Right ventricle myocardium superior (tissue), 1 donor: ENCODE measurements at regions not wholly inside any gene's neighbourhood (a gene's known extent, or its start where the extent isn't known, plus 50 kb on each side); places are given as distances from the start of the nearest gene placed in this dataset.

Experiments used
- ATAC-seq: fragments of 200-7000 bp; cut with Tn5 transposase; one replicate; pipeline ENCODE4 v1.9.1; 2020; ENCODE audit warnings: mild to moderate bottlenecking; ENCODE audit not compliant: poor library complexity
- DNase-seq: peaks from one replicate; pipeline ENCODE4 v3.0.0-alpha.2; 2020
- intact Hi-C: fragments of 100-400 bp; cut with DNase I; formaldehyde crosslinking; loops from one replicate; pipeline ENCODE4 v1.11.2; 2022
- donor health status: DM: no; HTN: yes; CAD: no; lungs with severe emphysema.

DNA sequence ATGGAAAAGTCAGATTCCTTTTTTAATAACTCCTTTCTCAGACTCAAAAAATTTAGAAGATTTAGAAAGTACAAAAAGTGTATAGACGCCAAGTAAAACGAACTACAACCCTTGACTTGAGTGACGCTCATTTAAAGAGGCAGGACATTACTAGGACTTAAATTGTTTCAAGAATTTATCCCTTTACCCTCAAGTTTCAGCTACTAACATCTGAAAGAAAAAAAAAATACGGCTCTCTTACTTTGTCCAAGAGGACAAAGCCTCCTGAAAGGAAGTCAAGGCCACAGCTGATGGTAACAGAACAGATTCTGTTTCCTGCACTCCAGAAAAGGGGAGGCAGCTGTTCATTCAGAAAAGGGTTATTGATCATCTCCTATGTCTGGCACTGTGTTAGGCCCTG lies 57.6 kb upstream of the PKDCC start:
- no peak for ATAC-seq
- no peak for DNase-seq
- intact Hi-C loops: no loop called here

DNA sequence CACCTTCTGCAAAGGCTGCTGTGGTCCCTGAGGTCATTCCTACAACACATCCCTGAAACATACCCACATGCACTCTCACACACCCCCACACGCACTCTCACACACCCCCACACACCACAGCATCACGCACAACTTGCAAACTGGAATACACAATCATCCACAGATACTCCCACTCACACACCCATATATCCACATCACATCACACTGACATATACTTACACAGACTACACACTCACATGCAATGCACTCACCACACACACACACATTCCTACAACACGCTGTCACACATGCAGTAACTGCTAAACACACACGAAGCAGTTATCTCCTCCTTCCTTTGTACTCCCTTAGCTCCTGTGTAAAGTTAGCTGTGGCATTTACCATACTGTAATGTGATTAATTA lies 57.1 kb upstream of the PKDCC start:
- intact Hi-C loops: no loop called here
- DNase-seq (no peak), ATAC-seq (no peak)

DNA sequence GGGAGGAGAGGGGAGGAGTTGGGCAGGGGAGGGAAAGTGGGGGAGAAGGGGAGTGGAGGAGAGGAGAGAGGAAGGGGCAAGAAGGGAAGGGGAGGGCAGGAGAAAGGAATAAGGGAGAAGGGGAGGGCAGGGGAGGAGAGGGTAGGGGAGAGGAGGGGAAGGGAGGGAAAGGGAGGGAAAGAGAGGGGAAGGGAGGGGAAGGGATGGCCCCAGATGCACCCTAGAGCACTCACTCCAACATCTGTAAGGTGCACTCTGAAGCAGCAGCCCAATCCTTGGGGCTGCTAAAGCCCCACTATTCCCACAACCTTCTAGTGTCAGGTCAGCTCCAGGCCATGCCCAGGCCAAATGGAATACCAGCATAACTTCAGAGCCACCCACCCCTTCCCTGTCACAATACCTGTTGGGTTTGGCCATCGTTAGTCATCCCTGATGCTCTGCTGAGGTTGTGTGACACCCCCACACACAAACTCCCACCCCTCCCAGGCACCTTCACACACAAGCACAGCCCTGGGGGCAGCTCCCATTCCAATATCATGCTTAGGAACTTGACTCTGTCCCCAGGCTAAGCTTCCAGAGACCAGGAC lies 55.7 kb upstream of the PKDCC start:
- DNase-seq (no peak), ATAC-seq (no peak)
- intact Hi-C loops: no loop called here

- intact Hi-C loops: no loop called here
- DNase-seq: no peak
- ATAC-seq: no peak
These were observed 55.0 kb upstream of the PKDCC start for GRCh38 chr2:41992671-41993434.

GRCh38 chr2:41993435-41993925 lies 54.3 kb upstream of the PKDCC start:
- no peak for ATAC-seq
- intact Hi-C loops: no loop called here
- no peak for DNase-seq

DNA sequence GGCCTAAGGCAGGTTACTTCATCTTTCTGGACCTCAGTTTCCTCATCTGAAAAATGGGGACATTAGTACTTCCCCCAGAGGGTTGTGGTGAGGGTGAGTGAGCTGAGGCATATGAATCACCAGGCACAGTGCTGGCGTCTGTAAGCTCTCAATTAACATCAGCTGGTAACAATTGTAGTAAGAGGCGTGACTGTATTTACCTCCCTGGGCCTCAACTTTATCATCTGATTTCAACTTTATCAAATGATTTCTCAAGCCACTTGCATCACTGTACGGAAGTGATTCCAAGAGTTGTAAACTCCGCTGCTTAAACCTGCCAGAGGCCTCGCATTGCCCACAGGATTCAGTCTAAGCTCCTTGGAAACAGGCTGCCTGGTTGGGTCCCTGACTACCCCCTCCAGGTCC lies 53.6 kb upstream of the PKDCC start:
- intact Hi-C loops: no loop called here
- DNase-seq (no peak), ATAC-seq (no peak)

DNA sequence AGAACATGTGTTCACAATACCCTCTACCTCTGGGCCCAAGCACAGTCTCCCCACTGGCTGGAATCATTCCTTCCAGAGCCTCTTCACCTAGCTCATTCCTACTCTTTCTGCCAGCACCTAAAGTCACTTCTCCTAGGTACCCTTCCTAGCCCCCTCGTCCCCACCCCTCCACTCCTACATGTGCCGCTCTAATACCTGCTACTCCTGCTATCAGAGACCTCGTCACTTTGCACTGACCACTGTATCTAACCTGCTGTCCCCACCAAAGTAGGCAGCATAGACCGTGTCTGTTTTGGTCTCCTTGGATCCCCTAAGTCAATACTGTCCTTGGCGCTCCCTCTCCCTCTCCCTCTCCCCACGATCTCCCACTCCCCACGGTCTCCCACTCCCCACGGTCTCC lies 53.2 kb upstream of the PKDCC start:
- no peak for ATAC-seq
- DNase-seq: no peak
- intact Hi-C loops: no loop called here

DNA sequence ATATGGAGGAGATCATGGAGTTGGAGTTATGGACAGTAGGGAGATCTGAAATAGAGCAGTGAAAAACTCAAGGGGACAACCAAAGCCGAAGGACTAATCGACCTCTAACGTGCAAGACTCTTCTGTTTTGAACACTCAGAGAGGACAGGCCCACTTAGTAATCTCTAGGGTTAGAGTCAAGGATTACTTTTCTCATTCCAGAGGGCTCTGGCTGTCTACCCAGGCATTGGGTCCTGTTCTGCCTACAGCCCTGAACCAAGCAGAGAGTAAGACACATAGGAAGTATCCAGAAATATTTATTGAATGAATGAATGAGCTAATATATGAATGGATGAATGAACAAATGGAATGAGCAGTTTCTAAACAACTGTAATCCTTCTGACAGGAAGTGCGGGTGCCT lies 50.3 kb upstream of the PKDCC start:
- ATAC-seq: no peak
- no peak for DNase-seq

More for the DNA sequence above, 50.3 kb upstream of the PKDCC start:
- intact Hi-C loops: no loop called here
